Peyer's patch (tissue), 4 donors: ENCODE measurements at regions not wholly inside any gene's neighbourhood (a gene's known extent, or its start where the extent isn't known, plus 50 kb on each side); places are given as distances from the start of the nearest gene placed in this dataset.

Experiments
- CTCF ChIP-seq, 6 experiments: fragments of 450-650 bp in 4 of 6; fragments of 200-600 bp in 2 of 6; sonication (generic) in 1 of 6; IDR thresholded peaks; one replicate each; pipeline ENCODE4 v1.5.1; 2017 to 2019; ENCODE audit warnings: antibody characterized with exemption in 6 of 6, mild to moderate bottlenecking in 3 of 6, moderate library complexity in 1 of 6
- POLR2A ChIP-seq, 2 donors: fragments of 450-650 bp; IDR thresholded peaks; one replicate each; pipeline ENCODE4 v1.5.1; 2017; ENCODE audit warnings: antibody characterized with exemption in 2 of 2, mild to moderate bottlenecking in 2 of 2, moderate library complexity in 2 of 2

GRCh38 chr13:90445179-90445578 is 902.3 kb upstream of the MIR17HG start:
- no peak for TF ChIP-seq POLR2A (IDR thresholded peaks at IDR 0.05)
- no peak for TF ChIP-seq CTCF (IDR thresholded peaks at IDR 0.05)
